Astrocyte (in vitro differentiated cells and primary cell): ENCODE measurements at regions not wholly inside any gene's neighbourhood (a gene's known extent, or its start where the extent isn't known, plus 50 kb on each side); places are given as distances from the start of the nearest gene placed in this dataset.

Source experiments
- EZH2 ChIP-seq: IDR thresholded peaks from 2 replicates; pipeline ENCODE4 v1.6.1; 2012; ENCODE audit warnings: mild to moderate bottlenecking, low read length, inconsistent platforms; ENCODE audit not compliant: insufficient read depth
- TF ChIP-seq, protein P1 (sequence below): IDR thresholded peaks from 2 replicates; pipeline ENCODE4 v1.5.1; 2011; ENCODE audit warnings: low read depth, mild to moderate bottlenecking, inconsistent platforms, low read length, moderate library complexity; ENCODE audit not compliant: insufficient read depth

DNA sequence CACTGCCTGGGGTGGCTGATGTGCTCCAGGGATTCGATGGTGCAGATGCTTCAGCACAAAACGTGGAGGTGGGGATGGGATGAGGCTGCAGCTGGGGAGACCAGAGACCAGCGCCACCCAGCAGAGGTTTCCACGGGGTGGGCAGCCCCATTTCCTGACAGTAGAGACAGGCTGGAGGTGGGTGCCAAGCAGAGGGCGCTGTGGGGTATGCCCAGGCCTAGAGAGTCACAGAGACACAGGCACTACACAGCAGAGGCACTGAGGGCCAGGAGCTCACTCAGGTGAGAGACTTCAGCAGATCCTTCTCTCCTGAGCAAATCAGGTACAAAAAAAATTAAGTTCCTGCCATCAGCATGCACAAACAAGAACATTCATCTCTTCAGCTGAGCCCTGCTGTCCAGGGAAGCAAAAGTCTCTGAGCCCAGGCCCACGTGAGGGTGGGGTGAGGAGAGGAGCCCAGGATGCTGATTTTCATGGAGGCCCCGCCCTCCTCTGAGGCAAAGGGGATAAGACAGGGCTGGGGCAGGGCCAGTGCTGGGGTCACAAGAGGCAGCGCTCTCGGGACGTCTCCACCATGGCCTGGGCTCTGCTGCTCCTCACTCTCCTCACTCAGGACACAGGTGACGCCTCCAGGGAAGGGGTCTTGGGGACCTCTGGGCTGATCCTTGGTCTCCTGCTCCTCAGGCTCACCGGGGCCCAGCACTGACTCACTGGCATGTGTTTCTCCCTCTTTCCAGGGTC, 53.1 kb downstream of the GGTLC2 start:
- TF ChIP-seq EZH2, result no peak
- TF ChIP-seq, protein P1, sequence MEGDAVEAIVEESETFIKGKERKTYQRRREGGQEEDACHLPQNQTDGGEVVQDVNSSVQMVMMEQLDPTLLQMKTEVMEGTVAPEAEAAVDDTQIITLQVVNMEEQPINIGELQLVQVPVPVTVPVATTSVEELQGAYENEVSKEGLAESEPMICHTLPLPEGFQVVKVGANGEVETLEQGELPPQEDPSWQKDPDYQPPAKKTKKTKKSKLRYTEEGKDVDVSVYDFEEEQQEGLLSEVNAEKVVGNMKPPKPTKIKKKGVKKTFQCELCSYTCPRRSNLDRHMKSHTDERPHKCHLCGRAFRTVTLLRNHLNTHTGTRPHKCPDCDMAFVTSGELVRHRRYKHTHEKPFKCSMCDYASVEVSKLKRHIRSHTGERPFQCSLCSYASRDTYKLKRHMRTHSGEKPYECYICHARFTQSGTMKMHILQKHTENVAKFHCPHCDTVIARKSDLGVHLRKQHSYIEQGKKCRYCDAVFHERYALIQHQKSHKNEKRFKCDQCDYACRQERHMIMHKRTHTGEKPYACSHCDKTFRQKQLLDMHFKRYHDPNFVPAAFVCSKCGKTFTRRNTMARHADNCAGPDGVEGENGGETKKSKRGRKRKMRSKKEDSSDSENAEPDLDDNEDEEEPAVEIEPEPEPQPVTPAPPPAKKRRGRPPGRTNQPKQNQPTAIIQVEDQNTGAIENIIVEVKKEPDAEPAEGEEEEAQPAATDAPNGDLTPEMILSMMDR, result no peak
